Effector memory CD8-positive, alpha-beta T cell (primary cell): ENCODE measurements at regions not wholly inside any gene's neighbourhood (a gene's known extent, or its start where the extent isn't known, plus 50 kb on each side); places are given as distances from the start of the nearest gene placed in this dataset.

Experiments
- ATAC-seq: fragments of 150-1000 bp; cut with Tn5 transposase; replicated peaks from 2 replicates; pipeline ENCODE4 v1.10.0; 2021; ENCODE audit warnings: mild to moderate bottlenecking, moderate library complexity
- DNase-seq, 3 experiments: peaks; one replicate each; pipeline ENCODE4 v3.0.0; 2021
- H3K27ac Mint-ChIP-seq, 2 donors: one replicate each; pipeline ENCODE4 v1.8.0; 2022; ENCODE audit warnings: mild to moderate bottlenecking in 2 of 2, mixed read lengths in 2 of 2, moderate library complexity in 2 of 2
- H3K27me3 Mint-ChIP-seq, 2 donors: one replicate each; pipeline ENCODE4 v1.8.0; 2022; ENCODE audit warnings: mixed read lengths in 2 of 2
- H3K36me3 Mint-ChIP-seq: one replicate; pipeline ENCODE4 v1.8.0; 2022; ENCODE audit warnings: mild to moderate bottlenecking, moderate library complexity, mixed read lengths; ENCODE audit not compliant: insufficient read depth
- H3K4me1 Mint-ChIP-seq, 2 donors: one replicate each; pipeline ENCODE4 v1.8.0; 2022; ENCODE audit warnings: low read depth in 2 of 2, mixed read lengths in 2 of 2
- H3K4me3 Mint-ChIP-seq, 2 donors: one replicate each; pipeline ENCODE4 v1.8.0; 2022; ENCODE audit warnings: mild to moderate bottlenecking in 2 of 2, mixed read lengths in 2 of 2, moderate library complexity in 2 of 2
- H3K9me3 Mint-ChIP-seq, 2 donors: one replicate each; pipeline ENCODE4 v1.8.0; 2022; ENCODE audit warnings: mixed read lengths in 2 of 2

- Mint-ChIP-seq H3K27me3 (peaks cover 0 to 6% of the 10 kb centered on the region in 2 donors), H3K4me1 (no peaks in the 10 kb centered on the region), H3K4me3 (no peak overlapping the region), H3K9me3 (no peaks in the 10 kb centered on the region), H3K27ac (no peak overlapping the region), H3K36me3 (no peaks in the 10 kb centered on the region)
- DNase-seq (no peak), ATAC-seq (no peak)
These were observed 194.4 kb upstream of the LDB2 start for GRCh38 chr4:17092736-17093437.

DNA sequence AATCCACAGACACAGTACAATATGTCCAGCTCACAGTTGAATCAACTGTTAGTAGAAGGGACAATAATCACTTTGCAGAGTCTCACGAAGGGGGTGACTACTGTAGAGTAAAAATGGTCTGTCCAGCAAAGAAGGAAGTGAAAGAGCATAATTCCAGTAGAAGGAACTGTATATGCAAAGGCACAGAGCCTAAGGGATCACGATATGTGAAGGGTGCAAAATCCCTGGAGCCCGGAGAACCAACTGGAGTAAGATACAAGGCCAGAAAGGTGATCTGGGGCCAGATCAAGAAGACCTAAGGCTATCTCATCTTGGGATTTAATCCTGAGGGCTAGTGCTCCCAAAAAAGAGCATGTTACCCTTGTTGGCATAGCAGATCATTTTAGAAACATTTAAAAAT is 192.7 kb upstream of the LDB2 start:
- H3K27me3 Mint-ChIP-seq, result peaks cover 0 to 6% of the 10 kb centered on the region in 2 donors
- H3K36me3 Mint-ChIP-seq, result no peaks in the 10 kb centered on the region
- H3K9me3 Mint-ChIP-seq, result no peaks in the 10 kb centered on the region
- no peaks in the 10 kb centered on the region for H3K4me1 Mint-ChIP-seq
- no peak overlapping the region for H3K27ac Mint-ChIP-seq
- DNase-seq (no peak), ATAC-seq (no peak)
- no peak overlapping the region for H3K4me3 Mint-ChIP-seq

DNA sequence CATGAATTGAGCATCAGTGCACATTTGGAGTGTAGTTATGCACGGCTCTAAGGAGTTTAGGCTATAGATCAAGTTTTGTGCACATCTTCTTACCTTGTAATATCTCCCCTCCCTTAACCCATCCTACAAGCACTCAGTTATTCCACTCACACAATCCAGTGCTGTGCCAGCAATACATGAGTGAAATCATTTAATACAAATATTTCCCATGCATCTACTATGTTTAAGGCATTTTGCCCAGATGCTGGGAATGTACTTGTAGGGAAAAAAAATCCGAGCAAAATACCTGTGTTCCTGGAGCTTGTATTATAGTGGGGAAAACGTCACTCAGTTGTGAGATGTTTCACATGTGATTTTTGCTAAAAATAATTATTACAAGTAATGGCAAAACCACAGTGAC is 191.6 kb upstream of the LDB2 start:
- ATAC-seq (no peak), DNase-seq (no peak)
- no peaks in the 10 kb centered on the region for H3K36me3 Mint-ChIP-seq
- H3K4me3 Mint-ChIP-seq, result no peak overlapping the region
- H3K9me3 Mint-ChIP-seq, result no peaks in the 10 kb centered on the region
- peaks cover 0 to 6% of the 10 kb centered on the region in 2 donors for H3K27me3 Mint-ChIP-seq
- H3K4me1 Mint-ChIP-seq, result no peaks in the 10 kb centered on the region
- H3K27ac Mint-ChIP-seq, result no peak overlapping the region

- Mint-ChIP-seq H3K9me3 (no peaks in the 10 kb centered on the region), H3K4me1 (no peaks in the 10 kb centered on the region), H3K27ac (no peak overlapping the region), H3K27me3 (peaks cover 0 to 6% of the 10 kb centered on the region in 2 donors), H3K4me3 (no peak overlapping the region), H3K36me3 (no peaks in the 10 kb centered on the region)
- ATAC-seq, result no peak
- no peak for DNase-seq
These were observed 187.0 kb upstream of the LDB2 start for GRCh38 chr4:17085416-17085815.

DNA sequence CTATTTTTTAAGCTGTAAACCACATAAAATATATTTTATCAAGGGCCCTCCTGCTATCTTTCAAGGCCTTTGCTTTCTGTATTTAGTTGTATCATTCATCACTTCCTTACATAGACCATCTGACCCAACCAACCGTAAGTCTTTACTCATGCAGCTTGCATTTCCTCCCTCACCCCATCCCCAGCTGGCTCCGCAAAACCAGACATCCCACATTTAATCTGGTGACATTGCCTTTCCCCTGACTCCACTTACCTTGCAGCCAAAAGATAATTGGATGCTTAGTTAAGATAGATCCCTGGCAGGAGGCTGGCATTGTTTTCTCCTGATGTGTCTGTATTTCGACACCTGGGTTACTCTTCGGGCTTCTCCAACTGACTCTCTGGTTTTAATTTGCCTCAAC is 183.7 kb upstream of the LDB2 start:
- Mint-ChIP-seq H3K27me3 (no peaks in the 10 kb centered on the region), H3K4me1 (no peaks in the 10 kb centered on the region), H3K36me3 (no peaks in the 10 kb centered on the region), H3K9me3 (no peaks in the 10 kb centered on the region), H3K27ac (no peak overlapping the region), H3K4me3 (no peak overlapping the region)
- no peak for ATAC-seq
- DNase-seq, result no peak

DNA sequence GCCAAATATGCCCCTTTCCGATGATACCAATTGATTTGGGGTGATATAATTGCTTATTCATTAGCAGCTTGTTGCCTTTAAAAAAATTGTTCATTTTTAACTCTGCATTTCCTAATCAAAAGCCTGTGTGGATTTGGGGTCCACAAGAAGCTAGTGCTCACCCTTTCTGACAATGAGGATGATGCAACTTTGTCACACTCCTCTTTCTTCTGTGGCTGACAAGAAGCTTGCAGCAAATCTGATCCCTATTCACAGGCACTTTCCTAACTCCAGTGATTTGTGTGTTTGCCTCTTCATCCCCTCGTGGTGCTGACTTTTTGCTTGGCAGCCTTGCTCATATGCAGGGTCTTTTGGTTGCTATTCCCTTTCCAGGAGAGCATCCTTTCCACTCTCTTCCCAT is 182.7 kb upstream of the LDB2 start:
- no peaks in the 10 kb centered on the region for H3K27me3 Mint-ChIP-seq
- ATAC-seq (no peak), DNase-seq (no peak)
- H3K4me3 Mint-ChIP-seq, result no peak overlapping the region
- no peaks in the 10 kb centered on the region for H3K4me1 Mint-ChIP-seq
- no peak overlapping the region for H3K27ac Mint-ChIP-seq
- no peaks in the 10 kb centered on the region for H3K36me3 Mint-ChIP-seq
- H3K9me3 Mint-ChIP-seq, result no peaks in the 10 kb centered on the region

DNA sequence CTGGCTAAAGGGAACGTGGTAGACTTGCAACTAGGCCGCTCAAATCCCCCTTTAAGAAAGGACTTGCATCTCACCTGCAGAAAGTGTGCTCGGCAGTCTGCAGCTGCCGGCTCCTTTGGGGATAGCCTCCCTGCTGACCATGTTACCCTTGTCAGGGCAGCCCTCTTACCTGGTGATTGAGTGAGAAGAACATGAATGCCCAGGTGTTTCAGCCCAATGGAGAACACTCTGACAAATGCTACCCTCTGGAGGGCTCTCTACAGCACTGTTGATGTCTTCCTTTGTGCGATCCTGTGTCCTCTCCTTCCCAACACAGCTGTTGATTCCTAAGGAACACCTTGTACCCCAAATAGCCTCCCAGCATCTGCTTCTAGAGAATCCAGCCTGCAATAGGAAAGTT is 178.7 kb upstream of the LDB2 start:
- Mint-ChIP-seq H3K27ac (no peak overlapping the region), H3K9me3 (peaks cover 0 to 5% of the 10 kb centered on the region in 2 donors), H3K36me3 (no peaks in the 10 kb centered on the region), H3K4me1 (no peaks in the 10 kb centered on the region), H3K4me3 (no peak overlapping the region), H3K27me3 (no peaks in the 10 kb centered on the region)
- no peak for ATAC-seq
- DNase-seq, result no peak

- Mint-ChIP-seq H3K4me3 (no peak overlapping the region), H3K27me3 (no peaks in the 10 kb centered on the region), H3K4me1 (no peaks in the 10 kb centered on the region), H3K27ac (no peak overlapping the region), H3K36me3 (no peaks in the 10 kb centered on the region), H3K9me3 (peaks cover 0 to 5% of the 10 kb centered on the region in 2 donors)
- ATAC-seq, result no peak
- no peak for DNase-seq
These were observed 174.0 kb upstream of the LDB2 start for GRCh38 chr4:17072483-17072882.

- no peak for DNase-seq
- H3K4me1 Mint-ChIP-seq, result no peaks in the 10 kb centered on the region
- ATAC-seq, result no peak
- no peak overlapping the region for H3K27ac Mint-ChIP-seq
- no peaks in the 10 kb centered on the region for H3K36me3 Mint-ChIP-seq
- no peaks in the 10 kb centered on the region for H3K27me3 Mint-ChIP-seq
- peaks cover 0 to 5% of the 10 kb centered on the region in 2 donors for H3K9me3 Mint-ChIP-seq
- H3K4me3 Mint-ChIP-seq, result no peak overlapping the region
These were observed 170.4 kb upstream of the LDB2 start for GRCh38 chr4:17068891-17069290.

DNA sequence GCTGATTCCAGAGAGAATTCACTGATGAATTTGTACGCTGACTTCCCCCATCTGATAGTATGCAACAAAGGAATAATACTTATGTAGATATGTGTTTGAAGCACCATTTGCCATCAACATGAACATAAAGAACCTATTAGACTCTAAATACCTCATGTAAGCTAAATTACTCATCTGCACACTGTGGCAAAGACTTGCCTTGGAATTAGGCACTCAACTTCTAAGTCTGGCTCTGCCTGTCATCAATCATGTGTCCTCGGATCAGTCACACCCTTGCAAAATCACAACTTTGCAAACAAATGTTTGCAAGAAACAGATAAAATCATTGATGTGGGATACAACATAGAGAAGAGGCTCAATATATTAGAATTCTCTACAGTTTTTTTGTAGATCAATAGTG is 169.9 kb upstream of the LDB2 start:
- ATAC-seq, result no peak
- Mint-ChIP-seq H3K9me3 (peaks cover 0 to 5% of the 10 kb centered on the region in 2 donors), H3K36me3 (no peaks in the 10 kb centered on the region), H3K27me3 (no peaks in the 10 kb centered on the region), H3K4me1 (no peaks in the 10 kb centered on the region), H3K4me3 (no peak overlapping the region), H3K27ac (no peak overlapping the region)
- DNase-seq, result no peak

- H3K27ac Mint-ChIP-seq, result no peak overlapping the region
- H3K4me3 Mint-ChIP-seq, result no peak overlapping the region
- H3K4me1 Mint-ChIP-seq, result no peaks in the 10 kb centered on the region
- peaks cover 0 to 1% of the 10 kb centered on the region in 2 donors for H3K9me3 Mint-ChIP-seq
- ATAC-seq (no peak), DNase-seq (no peak)
- H3K36me3 Mint-ChIP-seq, result no peaks in the 10 kb centered on the region
- H3K27me3 Mint-ChIP-seq, result peaks cover 0 to 4% of the 10 kb centered on the region in 2 donors
These were observed 168.5 kb upstream of the LDB2 start for GRCh38 chr4:17066972-17067371.

GRCh38 chr4:17066236-17066635 is 167.8 kb upstream of the LDB2 start:
- H3K4me3 Mint-ChIP-seq, result no peak overlapping the region
- no peaks in the 10 kb centered on the region for H3K36me3 Mint-ChIP-seq
- ATAC-seq (no peak), DNase-seq (no peak)
- peaks cover 0 to 1% of the 10 kb centered on the region in 2 donors for H3K9me3 Mint-ChIP-seq
- H3K27ac Mint-ChIP-seq, result no peak overlapping the region
- H3K4me1 Mint-ChIP-seq, result no peaks in the 10 kb centered on the region
- peaks cover 0 to 4% of the 10 kb centered on the region in 2 donors for H3K27me3 Mint-ChIP-seq

GRCh38 chr4:17065821-17066220 is 167.4 kb upstream of the LDB2 start:
- Mint-ChIP-seq H3K27ac (no peak overlapping the region), H3K36me3 (no peaks in the 10 kb centered on the region), H3K9me3 (peaks cover 0 to 1% of the 10 kb centered on the region in 2 donors), H3K4me3 (no peak overlapping the region), H3K27me3 (peaks cover 0 to 4% of the 10 kb centered on the region in 2 donors), H3K4me1 (no peaks in the 10 kb centered on the region)
- no peak for DNase-seq
- no peak for ATAC-seq

DNA sequence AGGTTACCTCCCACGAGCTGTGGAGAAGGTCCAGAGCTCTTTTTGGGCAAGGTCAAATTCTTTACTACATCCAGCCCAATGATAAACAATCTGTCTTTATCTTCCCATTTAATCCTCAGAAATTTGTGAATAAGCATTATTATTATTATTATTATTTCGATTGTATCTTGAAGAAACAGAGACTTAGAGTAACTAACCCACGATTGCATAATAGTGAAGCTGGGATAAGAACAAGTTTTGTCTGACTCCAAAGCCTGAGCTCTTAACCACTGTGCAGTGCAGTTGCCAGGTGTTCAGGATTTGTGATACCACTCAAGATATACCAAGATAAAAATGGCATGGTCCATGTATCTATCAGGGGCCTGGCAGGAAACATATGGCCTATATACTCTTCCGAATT is 166.5 kb upstream of the LDB2 start:
- peaks cover 0 to 4% of the 10 kb centered on the region in 2 donors for H3K27me3 Mint-ChIP-seq
- peaks cover 0 to 1% of the 10 kb centered on the region in 2 donors for H3K9me3 Mint-ChIP-seq
- H3K4me3 Mint-ChIP-seq, result no peak overlapping the region
- no peaks in the 10 kb centered on the region for H3K36me3 Mint-ChIP-seq
- DNase-seq, result no peak
- ATAC-seq, result no peak
- no peaks in the 10 kb centered on the region for H3K4me1 Mint-ChIP-seq
- no peak overlapping the region for H3K27ac Mint-ChIP-seq
